ENCODE measurements at regions not wholly inside any gene's neighbourhood (a gene's known extent, or its start where the extent isn't known, plus 50 kb on each side); places are given as distances from the start of the nearest gene placed in this dataset.

DNA sequence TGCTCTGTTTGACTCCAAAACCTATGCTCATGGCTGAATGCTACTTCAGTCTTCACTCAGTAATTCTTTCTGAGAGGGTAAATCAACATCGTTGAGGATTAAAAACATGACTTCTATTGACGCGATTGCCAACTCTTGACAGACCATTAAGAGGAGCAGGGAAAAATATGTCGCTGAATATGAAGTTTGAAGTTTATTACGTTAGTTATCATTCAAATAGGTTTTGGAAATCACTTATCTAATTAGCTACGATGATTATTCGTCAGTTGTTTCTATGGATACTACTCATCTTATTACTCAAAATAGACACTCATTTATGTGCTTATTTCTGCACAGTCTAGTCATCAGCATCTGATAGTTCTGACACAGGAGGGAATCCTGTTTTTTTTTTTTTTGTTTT lies 279.2 kb upstream of the TBL1XR1 start:
- TF ChIP-seq POLR2AphosphoS5 (IDR thresholded peaks at IDR 0.05; ENCODE audit: insufficient read depth, low read depth, low read length) (no peak), POLR2A (IDR thresholded peaks at IDR 0.05; ENCODE audit: low read depth, low read length) (no peak)
- TF ChIP-seq, protein P1, sequence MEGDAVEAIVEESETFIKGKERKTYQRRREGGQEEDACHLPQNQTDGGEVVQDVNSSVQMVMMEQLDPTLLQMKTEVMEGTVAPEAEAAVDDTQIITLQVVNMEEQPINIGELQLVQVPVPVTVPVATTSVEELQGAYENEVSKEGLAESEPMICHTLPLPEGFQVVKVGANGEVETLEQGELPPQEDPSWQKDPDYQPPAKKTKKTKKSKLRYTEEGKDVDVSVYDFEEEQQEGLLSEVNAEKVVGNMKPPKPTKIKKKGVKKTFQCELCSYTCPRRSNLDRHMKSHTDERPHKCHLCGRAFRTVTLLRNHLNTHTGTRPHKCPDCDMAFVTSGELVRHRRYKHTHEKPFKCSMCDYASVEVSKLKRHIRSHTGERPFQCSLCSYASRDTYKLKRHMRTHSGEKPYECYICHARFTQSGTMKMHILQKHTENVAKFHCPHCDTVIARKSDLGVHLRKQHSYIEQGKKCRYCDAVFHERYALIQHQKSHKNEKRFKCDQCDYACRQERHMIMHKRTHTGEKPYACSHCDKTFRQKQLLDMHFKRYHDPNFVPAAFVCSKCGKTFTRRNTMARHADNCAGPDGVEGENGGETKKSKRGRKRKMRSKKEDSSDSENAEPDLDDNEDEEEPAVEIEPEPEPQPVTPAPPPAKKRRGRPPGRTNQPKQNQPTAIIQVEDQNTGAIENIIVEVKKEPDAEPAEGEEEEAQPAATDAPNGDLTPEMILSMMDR (IDR thresholded peaks at IDR 0.05; ENCODE audit: extremely low read depth in 1 of 2, insufficient read depth in 1 of 2, low read depth in 1 of 2, low read length in 2 of 2), result no peak
